Trophoblast cell (in vitro differentiated cells and primary cell): ENCODE measurements at regions not wholly inside any gene's neighbourhood (a gene's known extent, or its start where the extent isn't known, plus 50 kb on each side); places are given as distances from the start of the nearest gene placed in this dataset.
A peak's percentile ranks its signal among the peaks of the same experiment; 100 is the strongest.

Experiments
- DNase-seq, 2 donors: peaks; one replicate each; pipeline ENCODE4 v3.0.0-alpha.2; 2016
- H2AFZ ChIP-seq: 2 replicates; pipeline ENCODE4 v1.6.1; 2013; ENCODE audit warnings: low read length, moderate library complexity, mild to moderate bottlenecking; ENCODE audit not compliant: insufficient read depth, poor library complexity
- H2AK5ac ChIP-seq: 2 replicates; pipeline ENCODE4 v1.6.1; 2013; ENCODE audit warnings: mild to moderate bottlenecking, low read length
- H2BK120ac ChIP-seq: 2 replicates; pipeline ENCODE4 v1.6.1; 2013; ENCODE audit warnings: low read length, mild to moderate bottlenecking, moderate library complexity; ENCODE audit not compliant: insufficient read depth, poor library complexity
- H2BK12ac ChIP-seq: 2 replicates; pipeline ENCODE4 v1.6.1; 2013; ENCODE audit warnings: mild to moderate bottlenecking, low read length, moderate library complexity
- H2BK5ac ChIP-seq: 2 replicates; pipeline ENCODE4 v1.6.1; 2013; ENCODE audit warnings: low read length, low read depth, moderate library complexity, mild to moderate bottlenecking; ENCODE audit not compliant: poor library complexity
- H3K14ac ChIP-seq: 2 replicates; pipeline ENCODE4 v1.6.1; 2013; ENCODE audit warnings: mild to moderate bottlenecking, low read length
- H3K18ac ChIP-seq: 2 replicates; pipeline ENCODE4 v1.6.1; 2013; ENCODE audit warnings: mild to moderate bottlenecking, low read length
- H3K23ac ChIP-seq: 2 replicates; pipeline ENCODE4 v1.6.1; 2013; ENCODE audit warnings: low read length
- H3K27ac ChIP-seq: 2 replicates; pipeline ENCODE4 v1.5.1; 2013; ENCODE audit warnings: low read depth, mild to moderate bottlenecking, inconsistent platforms, low read length, moderate library complexity
- H3K27me3 ChIP-seq: 2 replicates; pipeline ENCODE4 v1.6.1; 2013; ENCODE audit warnings: inconsistent platforms, mild to moderate bottlenecking, low read length, moderate library complexity; ENCODE audit not compliant: insufficient read depth
- H3K36me3 ChIP-seq, 2 experiments: 1 replicate in 1 of 2; 2 replicates in 1 of 2; pipeline ENCODE4 v1.6.1; 2013; ENCODE audit warnings: low read length in 2 of 2, mild to moderate bottlenecking in 2 of 2, moderate library complexity in 1 of 2; ENCODE audit not compliant: insufficient read depth in 2 of 2, control insufficient read depth in 1 of 2
- H3K4ac ChIP-seq: 2 replicates; pipeline ENCODE4 v1.6.1; 2013; ENCODE audit warnings: low read depth, mild to moderate bottlenecking, low read length, moderate library complexity
- H3K4me1 ChIP-seq, 2 experiments: 1 replicate in 1 of 2; 2 replicates in 1 of 2; pipeline ENCODE4 v1.6.1; 2013; ENCODE audit warnings: low read length in 2 of 2, mild to moderate bottlenecking in 2 of 2, moderate library complexity in 1 of 2; ENCODE audit not compliant: insufficient read depth in 2 of 2, control insufficient read depth in 1 of 2
- H3K4me2 ChIP-seq: 2 replicates; pipeline ENCODE4 v1.6.1; 2013; ENCODE audit warnings: inconsistent platforms, mild to moderate bottlenecking, low read length, moderate library complexity
- H3K4me3 ChIP-seq: 2 replicates; pipeline ENCODE4 v1.5.1; 2013; ENCODE audit warnings: mild to moderate bottlenecking, low read depth, low read length, inconsistent platforms
- H3K79me1 ChIP-seq: one replicate; pipeline ENCODE4 v1.6.1; 2013; ENCODE audit warnings: low read length
- H3K79me2 ChIP-seq: 2 replicates; pipeline ENCODE4 v1.6.1; 2013; ENCODE audit warnings: low read length, mild to moderate bottlenecking; ENCODE audit not compliant: control insufficient read depth, insufficient read depth, poor library complexity
- H3K9ac ChIP-seq: 2 replicates; pipeline ENCODE4 v1.6.1; 2013; ENCODE audit warnings: mild to moderate bottlenecking, low read length
- H3K9me3 ChIP-seq: 2 replicates; pipeline ENCODE4 v1.6.1; 2013; ENCODE audit warnings: low read depth, mild to moderate bottlenecking, control low read depth, inconsistent platforms, low read length; ENCODE audit not compliant: insufficient read depth
- H4K12ac ChIP-seq: 2 replicates; pipeline ENCODE4 v1.6.1; 2013; ENCODE audit warnings: low read depth, mild to moderate bottlenecking, low read length, moderate library complexity
- H4K8ac ChIP-seq: 2 replicates; pipeline ENCODE4 v1.6.1; 2013; ENCODE audit warnings: low read depth, mild to moderate bottlenecking, low read length, moderate library complexity
- H4K91ac ChIP-seq: one replicate; pipeline ENCODE4 v1.6.1; 2013; ENCODE audit warnings: low read depth, mild to moderate bottlenecking, low read length, moderate library complexity
- WGBS: extraction: QIAGEN DNeasy Blood & Tissue Kit; methylation state at CpG from one replicate; pipeline ENCODE4 v1.1.7; 2013; ENCODE audit warnings: missing lambda C conversion rate; ENCODE audit not compliant: insufficient read length, insufficient coverage; ENCODE audit errors: extremely low coverage; 5-methylcytosine and 5-hydroxymethylcytosine counted together

- H3K4me3 ChIP-seq = no peak overlapping the region
- H3K79me2 ChIP-seq = no peaks in the 10 kb centered on the region
- H4K8ac ChIP-seq = no peak overlapping the region
- H2AFZ ChIP-seq = no peak overlapping the region
- no peak overlapping the region for H3K18ac ChIP-seq
- no peaks in the 10 kb centered on the region for H3K36me3 ChIP-seq
- peaks cover 7% of the 10 kb centered on the region for H3K79me1 ChIP-seq
- no peak overlapping the region for H2BK12ac ChIP-seq
- no peak overlapping the region for H3K27ac ChIP-seq
- no peak overlapping the region for H3K23ac ChIP-seq
- peaks cover 13 to 18% of the 10 kb centered on the region in 2 experiments for H3K4me1 ChIP-seq
- H2BK5ac ChIP-seq = no peak overlapping the region
- no peak overlapping the region for H3K9ac ChIP-seq
- no peak overlapping the region for H2AK5ac ChIP-seq
- H2BK120ac ChIP-seq = no peak overlapping the region
- H3K27me3 ChIP-seq = no peaks in the 10 kb centered on the region
- H3K14ac ChIP-seq = no peak overlapping the region
- H4K12ac ChIP-seq = no peak overlapping the region
- DNase-seq = no peak
- WGBS = no CpG with 5 or more reads among the region's 5 CpGs
- no peak overlapping the region for H4K91ac ChIP-seq
- no peak overlapping the region for H3K4ac ChIP-seq
- no peak overlapping the region for H3K4me2 ChIP-seq
- no peaks in the 10 kb centered on the region for H3K9me3 ChIP-seq
Measured at GRCh38 chr2:42979416-42979869, 187.1 kb upstream of the HAAO start.

- Histone ChIP-seq H3K9ac (no peak overlapping the region), H2BK12ac (peak overlapping the region; percentile 23), H4K12ac (no peak overlapping the region), H2BK5ac (no peak overlapping the region), H4K91ac (no peak overlapping the region), H3K9me3 (no peaks in the 10 kb centered on the region), H3K4me3 (no peak overlapping the region), H3K23ac (no peak overlapping the region), H3K4me1 (peaks cover 17 to 19% of the 10 kb centered on the region in 2 experiments), H3K36me3 (no peaks in the 10 kb centered on the region), H3K27me3 (no peaks in the 10 kb centered on the region), H3K79me2 (no peaks in the 10 kb centered on the region), H3K27ac (no peak overlapping the region), H2AFZ (no peak overlapping the region), H3K79me1 (peaks cover 7% of the 10 kb centered on the region), H3K14ac (no peak overlapping the region), H3K4ac (no peak overlapping the region), H3K4me2 (no peak overlapping the region), H2BK120ac (no peak overlapping the region), H4K8ac (no peak overlapping the region), H2AK5ac (no peak overlapping the region), H3K18ac (no peak overlapping the region)
- no peak for DNase-seq
- no CpG with 5 or more reads among the region's 7 CpGs for whole genome bisulfite sequencing
Measured at GRCh38 chr2:42978887-42979415, 186.6 kb upstream of the HAAO start.

GRCh38 chr2:42978175-42978886, 185.9 kb upstream of the HAAO start:
- H2BK120ac ChIP-seq = no peak overlapping the region
- H2BK5ac ChIP-seq = no peak overlapping the region
- H2AFZ ChIP-seq = no peak overlapping the region
- H4K12ac ChIP-seq = no peak overlapping the region
- no peak overlapping the region for H3K18ac ChIP-seq
- H3K9ac ChIP-seq = no peak overlapping the region
- H3K27ac ChIP-seq = no peak overlapping the region
- peaks cover 7% of the 10 kb centered on the region for H3K79me1 ChIP-seq
- H3K4me1 ChIP-seq = peaks cover 15 to 19% of the 10 kb centered on the region in 2 experiments
- no peak overlapping the region for H3K4ac ChIP-seq
- no peak overlapping the region for H3K4me3 ChIP-seq
- H4K91ac ChIP-seq = no peak overlapping the region
- no peak overlapping the region for H3K14ac ChIP-seq
- no peak overlapping the region for H4K8ac ChIP-seq
- no peak overlapping the region for H3K23ac ChIP-seq
- no CpG with 5 or more reads among the region's 5 CpGs for WGBS
- no peaks in the 10 kb centered on the region for H3K79me2 ChIP-seq
- no peak overlapping the region for H3K4me2 ChIP-seq
- no peak overlapping the region for H2AK5ac ChIP-seq
- no peak for DNase-seq
- no peaks in the 10 kb centered on the region for H3K9me3 ChIP-seq
- H3K36me3 ChIP-seq = no peaks in the 10 kb centered on the region
- no peaks in the 10 kb centered on the region for H3K27me3 ChIP-seq
- no peak overlapping the region for H2BK12ac ChIP-seq

GRCh38 chr2:42977270-42978174, 185.1 kb upstream of the HAAO start:
- no peaks in the 10 kb centered on the region for H3K36me3 ChIP-seq
- no peak overlapping the region for H2AFZ ChIP-seq
- H4K91ac ChIP-seq = no peak overlapping the region
- no peak overlapping the region for H3K4ac ChIP-seq
- H3K23ac ChIP-seq = no peak overlapping the region
- H3K27ac ChIP-seq = no peak overlapping the region
- H3K14ac ChIP-seq = no peak overlapping the region
- H2AK5ac ChIP-seq = no peak overlapping the region
- H3K9ac ChIP-seq = no peak overlapping the region
- H4K8ac ChIP-seq = no peak overlapping the region
- H3K4me2 ChIP-seq = no peak overlapping the region
- H3K18ac ChIP-seq = no peak overlapping the region
- peaks cover 15 to 19% of the 10 kb centered on the region in 2 experiments for H3K4me1 ChIP-seq
- no peaks in the 10 kb centered on the region for H3K27me3 ChIP-seq
- H2BK120ac ChIP-seq = no peak overlapping the region
- H3K4me3 ChIP-seq = peak overlapping the region; percentile 16
- H3K79me2 ChIP-seq = no peaks in the 10 kb centered on the region
- H4K12ac ChIP-seq = no peak overlapping the region
- H2BK12ac ChIP-seq = no peak overlapping the region
- H2BK5ac ChIP-seq = no peak overlapping the region
- H3K9me3 ChIP-seq = no peaks in the 10 kb centered on the region
- peaks cover 7% of the 10 kb centered on the region for H3K79me1 ChIP-seq
- no peak for DNase-seq
- WGBS = no CpG with 5 or more reads among the region's 12 CpGs
